ENCODE measurements at regions not wholly inside any gene's neighbourhood (a gene's known extent, or its start where the extent isn't known, plus 50 kb on each side); places are given as distances from the start of the nearest gene placed in this dataset.
A peak's percentile ranks its signal among the peaks of the same experiment; 100 is the strongest.

DNA sequence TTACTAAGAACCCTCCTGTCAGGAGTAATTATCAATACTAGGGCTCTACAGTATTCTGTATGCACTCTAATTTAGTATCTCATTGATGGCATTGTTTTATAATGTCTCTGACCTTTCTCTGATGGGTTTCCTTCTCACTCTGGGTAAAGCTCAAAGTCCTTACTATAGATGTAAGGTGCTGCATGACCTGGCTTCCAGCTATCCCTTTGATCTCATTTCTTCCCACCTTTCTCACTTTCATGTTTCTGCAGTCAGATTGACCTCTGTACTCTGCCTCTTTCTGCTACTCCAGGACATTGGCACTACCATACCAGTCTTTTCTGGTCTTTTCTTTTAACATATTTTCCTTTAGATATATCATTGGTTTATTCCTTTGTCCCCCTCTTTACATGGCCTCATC, 2332.8 kb upstream of the C9orf72 start:
- POLR2A ChIA-PET = no interaction called here
- no peak for FAIRE-seq

More for the DNA sequence above, 2332.8 kb upstream of the C9orf72 start:
- Histone ChIP-seq H2AFZ (ENCODE audit: low read length) (no peak overlapping the region), H3K4me1 (ENCODE audit: insufficient read depth, low read length) (no peaks in the 10 kb centered on the region; the same call in 1 of the 2 replicates), H3K9ac (ENCODE audit: insufficient read depth, low read depth, low read length) (no peak overlapping the region), H3K79me2 (ENCODE audit: insufficient read depth, low read length) (no peaks in the 10 kb centered on the region), H3K36me3 (replicated peaks in 1 of 2; ENCODE audit: control insufficient read depth in 1 of 2, insufficient read depth in 2 of 2, low read length in 2 of 2) (no peaks in the 10 kb centered on the region), H3K4me3 (replicated peaks in 1 of 3; ENCODE audit: insufficient read depth in 1 of 3, low read depth in 2 of 3, low read length in 3 of 3) (no peak overlapping the region), H3K9me3 (ENCODE audit: low read length) (no peaks in the 10 kb centered on the region), H3K27me3 (ENCODE audit: control insufficient read depth in 1 of 2, insufficient read depth in 2 of 2, low read length in 2 of 2) (no peaks in the 10 kb centered on the region), H4K20me1 (ENCODE audit: insufficient read depth, low read length) (no peaks in the 10 kb centered on the region), H3K4me2 (ENCODE audit: low read depth, low read length) (no peak overlapping the region), H3K27ac (ENCODE audit: extremely low read length, insufficient read depth, low read length) (no peak overlapping the region)
- in situ Hi-C loops (cut with HindIII; ENCODE audit: extremely low pct_ligation_motif_present, low pct_unique_long_range_greater_than_20kb) (no loop called here), intact Hi-C loops (cut with micrococcal nuclease; ENCODE audit: unreplicated experiment) (no loop called here)
- TF ChIP-seq, protein P1, sequence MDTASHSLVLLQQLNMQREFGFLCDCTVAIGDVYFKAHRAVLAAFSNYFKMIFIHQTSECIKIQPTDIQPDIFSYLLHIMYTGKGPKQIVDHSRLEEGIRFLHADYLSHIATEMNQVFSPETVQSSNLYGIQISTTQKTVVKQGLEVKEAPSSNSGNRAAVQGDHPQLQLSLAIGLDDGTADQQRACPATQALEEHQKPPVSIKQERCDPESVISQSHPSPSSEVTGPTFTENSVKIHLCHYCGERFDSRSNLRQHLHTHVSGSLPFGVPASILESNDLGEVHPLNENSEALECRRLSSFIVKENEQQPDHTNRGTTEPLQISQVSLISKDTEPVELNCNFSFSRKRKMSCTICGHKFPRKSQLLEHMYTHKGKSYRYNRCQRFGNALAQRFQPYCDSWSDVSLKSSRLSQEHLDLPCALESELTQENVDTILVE (CRISPR knock-in tag; IDR thresholded peaks at IDR 0.05) = no peak
- TF ChIP-seq GLI4 (CRISPR knock-in tag; IDR thresholded peaks at IDR 0.05; ENCODE audit: borderline replicate concordance) (no peak), NR2F6 (IDR thresholded peaks at IDR 0.05) (0 out of 2 replicates have a peak, but pooled peaks have one; percentile 24), NR2F6 (CRISPR knock-in tag; IDR thresholded peaks at IDR 0.05) (0 out of 2 replicates have a peak, but pooled peaks have one; percentile 9), TCF7 (IDR thresholded peaks at IDR 0.05; ENCODE audit: low read depth) (peak; percentile 78), TBX3 (IDR thresholded peaks at IDR 0.05; ENCODE audit: borderline replicate concordance) (peak; percentile 83; the same call in 1 of the 2 replicates), HMG20A (CRISPR knock-in tag; IDR thresholded peaks at IDR 0.05; ENCODE audit: borderline replicate concordance) (peak; percentile 75), NR2F1 (CRISPR knock-in tag; IDR thresholded peaks at IDR 0.05) (peak; percentile 14 to 77; a peak in 2 of 4 replicates)
- TF ChIP-seq, protein P2, sequence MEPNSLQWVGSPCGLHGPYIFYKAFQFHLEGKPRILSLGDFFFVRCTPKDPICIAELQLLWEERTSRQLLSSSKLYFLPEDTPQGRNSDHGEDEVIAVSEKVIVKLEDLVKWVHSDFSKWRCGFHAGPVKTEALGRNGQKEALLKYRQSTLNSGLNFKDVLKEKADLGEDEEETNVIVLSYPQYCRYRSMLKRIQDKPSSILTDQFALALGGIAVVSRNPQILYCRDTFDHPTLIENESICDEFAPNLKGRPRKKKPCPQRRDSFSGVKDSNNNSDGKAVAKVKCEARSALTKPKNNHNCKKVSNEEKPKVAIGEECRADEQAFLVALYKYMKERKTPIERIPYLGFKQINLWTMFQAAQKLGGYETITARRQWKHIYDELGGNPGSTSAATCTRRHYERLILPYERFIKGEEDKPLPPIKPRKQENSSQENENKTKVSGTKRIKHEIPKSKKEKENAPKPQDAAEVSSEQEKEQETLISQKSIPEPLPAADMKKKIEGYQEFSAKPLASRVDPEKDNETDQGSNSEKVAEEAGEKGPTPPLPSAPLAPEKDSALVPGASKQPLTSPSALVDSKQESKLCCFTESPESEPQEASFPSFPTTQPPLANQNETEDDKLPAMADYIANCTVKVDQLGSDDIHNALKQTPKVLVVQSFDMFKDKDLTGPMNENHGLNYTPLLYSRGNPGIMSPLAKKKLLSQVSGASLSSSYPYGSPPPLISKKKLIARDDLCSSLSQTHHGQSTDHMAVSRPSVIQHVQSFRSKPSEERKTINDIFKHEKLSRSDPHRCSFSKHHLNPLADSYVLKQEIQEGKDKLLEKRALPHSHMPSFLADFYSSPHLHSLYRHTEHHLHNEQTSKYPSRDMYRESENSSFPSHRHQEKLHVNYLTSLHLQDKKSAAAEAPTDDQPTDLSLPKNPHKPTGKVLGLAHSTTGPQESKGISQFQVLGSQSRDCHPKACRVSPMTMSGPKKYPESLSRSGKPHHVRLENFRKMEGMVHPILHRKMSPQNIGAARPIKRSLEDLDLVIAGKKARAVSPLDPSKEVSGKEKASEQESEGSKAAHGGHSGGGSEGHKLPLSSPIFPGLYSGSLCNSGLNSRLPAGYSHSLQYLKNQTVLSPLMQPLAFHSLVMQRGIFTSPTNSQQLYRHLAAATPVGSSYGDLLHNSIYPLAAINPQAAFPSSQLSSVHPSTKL (CRISPR knock-in tag; IDR thresholded peaks at IDR 0.05) = peak; percentile 36; the same call in 1 of the 2 replicates
- ATAC-seq = no peak; the same call in 2 of the 3 replicates
- BruUV-seq (replicated peaks) = no TSS peak
- DNase-seq (ENCODE audit: low spot score) = peak; percentile 6
- CTCF ChIA-PET (ENCODE audit: low intra/inter-chr PET ratio, low total read pairs) = no interaction called here
